Hindlimb muscle (tissue), 1 donor: ENCODE measurements at regions not wholly inside any gene's neighbourhood (a gene's known extent, or its start where the extent isn't known, plus 50 kb on each side); places are given as distances from the start of the nearest gene placed in this dataset.

ENCODE experiments used
- DNase-seq: peaks from one replicate; pipeline ENCODE4 v3.0.0-alpha.2; 2013

GRCh38 chr11:26199331-26200095 lies 132.4 kb upstream of the ANO3 start:
- DNase-seq = peak; percentile 35

DNA sequence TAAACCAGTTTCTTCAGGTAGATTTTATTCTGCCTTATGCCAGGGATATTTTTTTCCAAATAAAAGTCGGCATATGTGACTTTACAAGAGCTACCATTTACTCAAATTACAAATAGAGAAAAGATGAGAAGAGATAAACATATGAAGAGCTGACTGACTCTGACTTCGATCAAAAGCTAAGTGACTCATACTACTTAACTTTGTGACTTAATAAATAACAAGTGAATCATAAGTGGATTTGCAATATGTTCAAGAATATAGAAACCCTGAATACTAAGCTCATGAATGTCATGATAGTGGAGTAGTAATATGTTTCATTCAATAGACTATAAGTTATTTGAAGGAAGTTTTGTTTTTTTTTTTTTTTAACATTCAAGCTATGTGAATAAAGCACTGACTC lies 130.5 kb upstream of the ANO3 start:
- no peak for DNase-seq

DNA sequence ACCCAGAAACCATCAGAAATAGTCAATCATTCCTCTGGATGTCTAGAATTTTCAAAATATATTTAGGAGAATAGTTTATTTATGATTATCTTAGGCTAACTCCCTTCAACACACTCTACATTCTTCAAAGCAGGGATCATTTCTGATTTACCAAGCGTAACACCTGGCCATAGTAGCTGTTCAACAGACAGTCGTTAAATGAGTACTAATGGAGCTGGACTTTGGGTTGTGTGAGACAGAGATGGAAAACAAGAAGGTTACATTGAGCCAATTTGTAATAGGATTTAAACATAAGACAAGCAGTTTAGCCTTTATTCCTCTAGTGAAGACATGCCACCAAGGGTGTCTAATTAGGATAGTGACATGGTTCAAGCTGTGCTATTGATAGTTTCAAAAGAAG lies 129.2 kb upstream of the ANO3 start:
- DNase-seq = no peak

GRCh38 chr11:26204101-26204500 lies 127.8 kb upstream of the ANO3 start:
- no peak for DNase-seq

- DNase-seq = no peak
Observed at GRCh38 chr11:26204839-26205238, 127.1 kb upstream of the ANO3 start.

GRCh38 chr11:26219183-26220117 lies 112.5 kb upstream of the ANO3 start:
- DNase-seq = no peak

DNA sequence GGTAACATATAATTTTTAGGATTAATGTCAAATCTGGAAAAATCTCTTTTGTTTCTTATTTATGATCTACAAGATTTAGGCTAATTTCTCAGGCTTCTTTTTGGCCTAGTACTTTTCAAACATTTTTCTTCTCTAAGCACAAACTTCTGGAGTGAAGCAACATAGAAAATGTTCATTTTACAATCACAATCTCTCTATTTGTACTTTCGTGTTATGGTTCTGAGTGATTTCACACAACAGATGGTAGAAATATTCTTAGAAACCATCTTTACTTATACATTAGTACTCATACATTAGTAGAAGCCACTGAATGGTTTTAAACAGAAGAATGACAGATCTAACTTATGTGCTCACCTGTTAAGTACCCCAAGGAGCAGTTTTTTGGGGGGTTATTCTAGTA lies 106.3 kb upstream of the ANO3 start:
- no peak for DNase-seq

GRCh38 chr11:26227301-26227746 lies 104.6 kb upstream of the ANO3 start:
- peak; percentile 25 for DNase-seq

- DNase-seq = no peak
Observed at GRCh38 chr11:26227883-26228502, 103.9 kb upstream of the ANO3 start.

DNA sequence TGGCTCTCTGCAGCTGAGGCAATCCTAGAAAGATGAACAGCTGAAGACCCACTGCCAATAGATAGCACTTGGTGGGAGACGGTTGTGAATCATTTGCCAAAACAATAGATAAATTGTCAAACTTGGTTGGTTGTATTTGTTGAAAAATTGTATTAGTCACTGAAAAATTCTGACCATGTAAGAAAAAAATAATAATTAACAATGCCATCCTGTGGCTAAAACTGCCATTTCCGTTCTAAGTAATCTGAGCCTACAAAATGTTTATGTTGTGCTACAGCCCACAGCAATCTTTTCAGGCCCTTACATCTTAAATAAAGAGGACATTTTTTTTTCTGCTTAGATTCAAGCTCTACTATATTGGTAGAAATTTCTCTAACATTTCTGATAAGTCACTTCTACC lies 103.2 kb upstream of the ANO3 start:
- no peak for DNase-seq

GRCh38 chr11:26229257-26229656 lies 102.7 kb upstream of the ANO3 start:
- DNase-seq = no peak

DNA sequence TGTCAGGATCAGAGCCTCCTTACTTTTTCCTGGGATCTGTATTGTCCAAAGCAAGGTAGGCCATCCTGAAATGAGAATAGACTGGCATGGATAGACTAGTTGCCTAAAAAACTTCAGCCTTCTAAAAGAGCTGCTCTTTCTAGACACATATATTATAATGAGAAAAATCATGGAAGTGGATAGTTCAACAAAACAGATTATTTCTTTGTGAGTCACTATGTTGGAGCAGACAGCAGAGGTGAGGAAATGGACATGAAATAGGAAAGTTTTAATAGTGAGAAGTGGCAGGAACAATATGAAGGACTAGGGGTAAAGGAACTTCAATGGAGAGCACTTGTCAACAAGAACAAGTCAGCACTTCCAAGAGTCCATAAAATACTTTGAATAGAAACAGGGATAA lies 101.9 kb upstream of the ANO3 start:
- DNase-seq = no peak

DNA sequence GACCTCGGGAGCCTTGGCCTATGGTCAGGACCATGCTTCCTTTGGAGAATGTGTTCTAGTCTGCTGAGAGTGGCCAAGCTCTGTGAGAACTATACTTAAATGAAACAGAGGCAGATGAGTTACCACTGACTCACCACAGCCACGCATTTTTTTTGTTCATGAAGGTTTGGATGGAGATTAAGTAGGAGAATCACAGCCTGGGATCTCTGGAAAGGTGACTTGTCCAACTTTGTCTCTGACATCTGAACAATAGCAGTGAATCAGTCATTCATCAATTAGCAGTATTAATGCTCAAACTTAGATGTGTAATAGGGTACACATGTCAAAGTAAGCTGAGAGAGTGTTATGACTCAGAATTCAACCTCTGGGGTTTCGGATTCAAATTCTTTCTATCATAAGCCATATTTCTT lies 100.7 kb upstream of the ANO3 start:
- DNase-seq = no peak

- no peak for DNase-seq
Observed at GRCh38 chr11:26234451-26234850, 97.5 kb upstream of the ANO3 start.

DNA sequence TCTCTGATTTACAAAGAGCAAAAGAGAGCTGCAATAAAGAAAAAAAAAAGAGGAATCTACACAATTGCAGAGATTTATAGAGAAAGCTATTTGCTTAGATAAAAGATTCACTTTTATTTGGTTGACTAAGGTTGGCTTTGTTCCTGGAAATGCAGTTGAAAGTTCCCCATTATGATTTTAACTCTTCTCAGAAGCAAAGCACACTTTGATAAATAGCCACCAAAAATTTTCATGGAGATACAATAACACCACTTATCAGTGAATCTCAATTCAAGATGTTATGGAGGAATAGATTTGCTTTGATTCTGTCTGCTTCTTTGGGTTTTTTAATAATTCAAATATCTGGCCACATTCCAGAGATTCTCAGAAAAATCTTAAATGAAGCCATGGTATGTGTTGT lies 88.5 kb upstream of the ANO3 start:
- no peak for DNase-seq

GRCh38 chr11:26244207-26244606 lies 87.7 kb upstream of the ANO3 start:
- DNase-seq = no peak

DNA sequence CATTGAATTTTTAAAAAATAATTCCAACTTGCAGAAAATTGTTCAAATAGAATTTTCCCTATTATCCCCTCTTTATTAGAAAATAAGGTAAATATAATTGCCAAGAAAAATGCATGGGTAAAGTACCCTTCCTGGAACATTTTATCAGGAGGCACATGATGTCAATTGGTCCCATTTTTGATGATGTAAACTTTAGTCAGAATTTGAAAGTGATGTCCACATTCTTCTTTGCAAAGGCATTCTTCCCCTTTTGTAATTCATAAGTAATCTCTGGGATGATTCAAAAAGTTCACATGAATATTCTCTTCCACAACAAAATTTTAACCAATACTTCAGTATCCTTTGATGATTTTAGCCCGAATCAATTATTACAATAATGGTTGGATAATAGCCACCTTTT lies 86.9 kb upstream of the ANO3 start:
- no peak for DNase-seq

GRCh38 chr11:26247340-26247739 lies 84.6 kb upstream of the ANO3 start:
- no peak for DNase-seq

DNA sequence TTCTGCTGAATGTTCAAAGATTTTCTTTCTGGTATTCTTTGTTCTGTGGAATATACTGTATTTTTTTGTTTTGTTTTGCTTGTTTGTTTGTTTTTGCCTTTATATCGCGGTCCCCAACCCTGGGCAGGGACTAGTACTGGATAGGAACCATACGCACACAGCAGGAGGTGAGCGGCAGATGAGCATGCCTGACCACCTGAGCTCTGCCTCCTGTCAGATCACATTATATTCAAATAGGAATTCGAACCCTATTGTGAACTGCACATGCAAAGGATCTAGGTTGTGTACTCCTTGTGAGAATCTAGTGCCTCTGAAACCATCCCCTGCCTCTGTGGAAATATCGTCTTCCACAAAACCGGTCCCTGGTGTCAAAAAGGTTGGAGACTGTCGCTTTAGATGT lies 83.3 kb upstream of the ANO3 start:
- DNase-seq = no peak

DNA sequence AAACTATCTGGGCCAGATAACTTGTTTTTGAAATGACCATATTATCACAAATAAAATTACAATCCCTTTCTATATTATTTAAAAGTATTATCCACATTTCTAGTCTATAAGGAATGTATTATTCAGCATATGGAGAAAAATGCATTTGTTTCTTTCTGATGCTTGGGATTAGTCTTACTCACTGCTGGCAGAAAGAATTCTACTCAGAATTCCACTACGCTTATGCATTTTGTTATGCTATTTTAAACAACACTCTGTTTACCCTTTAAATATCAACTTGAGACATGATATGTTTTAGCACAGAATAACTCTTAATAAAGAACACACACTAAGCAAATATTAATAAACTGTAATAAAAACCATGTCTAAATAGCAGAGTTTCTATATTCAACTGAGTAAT lies 77.6 kb upstream of the ANO3 start:
- DNase-seq = no peak

GRCh38 chr11:26263769-26264168 lies 68.2 kb upstream of the ANO3 start:
- no peak for DNase-seq

- peak; percentile 17 for DNase-seq
Observed at GRCh38 chr11:26264266-26264665, 67.7 kb upstream of the ANO3 start.

- no peak for DNase-seq
Observed at GRCh38 chr11:26268980-26269660, 62.8 kb upstream of the ANO3 start.
